Karpas-422 (cell line): ENCODE measurements at regions not wholly inside any gene's neighbourhood (a gene's known extent, or its start where the extent isn't known, plus 50 kb on each side); places are given as distances from the start of the nearest gene placed in this dataset.
"Not testable (repeated sequence)": the region's sequence is repeated elsewhere in the genome, so short reads cannot be mapped to it uniquely, and the experiment has no call there.

Source experiments
- DNase-seq: peaks from one replicate; pipeline ENCODE4 v3.0.0-alpha.2; 2015
- H2AFZ ChIP-seq: fragments of 200-600 bp; sonication (generic); 2 replicates; pipeline ENCODE4 v1.6.1; 2014; ENCODE audit warnings: antibody characterized with exemption, low read length, mixed read lengths
- H3K27ac ChIP-seq: fragments of 200-600 bp; sonication (generic); 2 replicates; pipeline ENCODE4 v1.5.1; 2014; ENCODE audit warnings: mild to moderate bottlenecking, low read length, moderate library complexity
- H3K27me3 ChIP-seq: fragments of 200-600 bp; sonication (generic); 2 replicates; pipeline ENCODE4 v1.6.1; 2014; ENCODE audit warnings: low read length, mixed read lengths
- H3K36me3 ChIP-seq: fragments of 200-600 bp; sonication (generic); 2 replicates; pipeline ENCODE4 v1.6.1; 2014; ENCODE audit warnings: low read length, mixed read lengths; ENCODE audit not compliant: insufficient read depth
- H3K4me1 ChIP-seq: fragments of 200-600 bp; sonication (generic); 2 replicates; pipeline ENCODE4 v1.6.1; 2014; ENCODE audit warnings: mild to moderate bottlenecking, low read length, mixed read lengths
- H3K4me2 ChIP-seq: fragments of 200-600 bp; sonication (generic); 2 replicates; pipeline ENCODE4 v1.6.1; 2014; ENCODE audit warnings: low read length, low read depth, mild to moderate bottlenecking; ENCODE audit not compliant: poor library complexity, severe bottlenecking
- H3K4me3 ChIP-seq: fragments of 200-600 bp; sonication (generic); 2 replicates; pipeline ENCODE4 v1.5.1; 2014; ENCODE audit warnings: mild to moderate bottlenecking, antibody characterized with exemption, low read length, mixed read lengths
- H3K79me2 ChIP-seq: fragments of 200-600 bp; sonication (generic); 2 replicates; pipeline ENCODE4 v1.6.1; 2014; ENCODE audit warnings: mild to moderate bottlenecking, low read length, mixed read lengths
- H3K9ac ChIP-seq: fragments of 200-600 bp; sonication (generic); 2 replicates; pipeline ENCODE4 v1.6.0; 2014; ENCODE audit warnings: low read length
- H3K9me2 ChIP-seq: fragments of 200-600 bp; sonication (generic), shearing (Covaris generic); replicated peaks from 2 replicates; pipeline ENCODE4 v1.6.0; 2014; ENCODE audit warnings: mild to moderate bottlenecking, low read length, moderate library complexity; ENCODE audit not compliant: insufficient read depth
- H3K9me3 ChIP-seq: fragments of 300-700, 200-600 bp; sonication (generic); 2 replicates; pipeline ENCODE4 v1.6.1; 2014; ENCODE audit warnings: low read length, mixed read lengths
- H4K20me1 ChIP-seq: fragments of 200-600 bp; sonication (generic); 2 replicates; pipeline ENCODE4 v1.6.1; 2014; ENCODE audit warnings: mild to moderate bottlenecking, antibody characterized with exemption, low read length, low read depth; ENCODE audit not compliant: insufficient read depth

- not testable (repeated sequence) for DNase-seq, H3K9me3 ChIP-seq, H3K9ac ChIP-seq, H3K4me3 ChIP-seq, H3K36me3 ChIP-seq, H3K4me1 ChIP-seq, H3K27ac ChIP-seq, H3K79me2 ChIP-seq, H4K20me1 ChIP-seq, H3K27me3 ChIP-seq, H3K4me2 ChIP-seq, H2AFZ ChIP-seq, H3K9me2 ChIP-seq
Measured at GRCh38 chr7:65505320-65505633, 131.6 kb downstream of the ZNF92 start.

DNA sequence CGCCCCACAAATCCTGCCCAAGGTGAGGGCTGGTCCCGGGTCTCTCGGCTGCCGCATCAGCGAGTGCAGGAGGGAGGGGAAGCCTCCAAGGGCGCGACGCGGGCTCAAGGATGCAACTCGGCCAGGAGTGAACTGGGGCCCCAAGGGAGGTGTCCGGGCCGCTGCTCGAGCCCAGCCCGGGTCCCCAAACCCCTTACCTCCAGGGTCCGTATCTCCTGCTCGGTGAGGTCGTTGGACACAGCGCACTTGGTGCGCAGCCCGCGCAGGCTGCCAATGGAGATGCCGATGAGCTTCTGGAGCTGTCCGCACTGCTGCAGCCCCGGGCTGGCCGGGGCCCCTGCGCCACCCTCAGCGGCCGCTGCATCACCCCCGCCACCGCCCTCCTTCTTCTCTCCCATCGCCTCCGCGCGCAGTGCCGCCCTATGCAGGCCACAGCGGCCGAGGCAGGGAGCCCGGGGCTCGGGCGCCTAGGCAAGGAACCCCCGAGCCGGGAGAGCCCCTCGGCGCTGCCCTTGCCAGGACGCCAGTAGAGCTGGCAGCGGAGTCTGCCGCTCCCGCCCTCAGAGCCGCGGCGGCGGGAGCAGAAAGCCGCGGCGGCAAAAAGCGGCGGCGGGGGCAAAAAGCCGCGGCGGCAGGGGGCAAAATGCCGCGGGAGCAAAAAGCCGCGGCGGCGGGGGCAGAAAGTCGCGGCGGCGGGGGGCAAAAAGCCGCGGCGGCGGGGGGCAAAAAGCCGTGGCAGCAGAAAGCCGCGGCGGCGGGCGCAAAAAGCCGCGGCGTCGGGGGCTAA is 135.1 kb downstream of the ZNF92 start:
- H3K4me3 ChIP-seq, H3K9me2 ChIP-seq, H3K79me2 ChIP-seq, H3K9me3 ChIP-seq, H3K9ac ChIP-seq, H3K36me3 ChIP-seq, H2AFZ ChIP-seq, DNase-seq, H4K20me1 ChIP-seq, H3K27ac ChIP-seq, H3K27me3 ChIP-seq, H3K4me2 ChIP-seq, H3K4me1 ChIP-seq: not testable (repeated sequence)

GRCh38 chr7:65509368-65510186 is 135.9 kb downstream of the ZNF92 start:
- Histone ChIP-seq H4K20me1 (no peaks in the 10 kb centered on the region), H3K9ac (no peak overlapping the region), H3K27me3 (no peaks in the 10 kb centered on the region), H3K4me2 (no peak overlapping the region), H3K27ac (no peak overlapping the region), H3K36me3 (no peaks in the 10 kb centered on the region), H3K79me2 (no peaks in the 10 kb centered on the region), H3K9me2 (no peaks in the 10 kb centered on the region), H3K4me1 (no peaks in the 10 kb centered on the region), H3K9me3 (peaks cover 4% of the 10 kb centered on the region; the same call in 1 of the 2 replicates), H2AFZ (no peak overlapping the region), H3K4me3 (no peak overlapping the region)
- no peak for DNase-seq

GRCh38 chr7:65510187-65510538 is 136.5 kb downstream of the ZNF92 start:
- not testable (repeated sequence) for H3K9me2 ChIP-seq, H3K4me3 ChIP-seq, H4K20me1 ChIP-seq, H3K27me3 ChIP-seq, H3K9me3 ChIP-seq, H3K4me1 ChIP-seq, H2AFZ ChIP-seq, H3K4me2 ChIP-seq, DNase-seq, H3K79me2 ChIP-seq, H3K9ac ChIP-seq, H3K27ac ChIP-seq, H3K36me3 ChIP-seq

- H3K27ac ChIP-seq, H3K79me2 ChIP-seq, H2AFZ ChIP-seq, H3K36me3 ChIP-seq, H3K9me2 ChIP-seq, H3K9me3 ChIP-seq, H3K9ac ChIP-seq, H4K20me1 ChIP-seq, H3K4me2 ChIP-seq, H3K27me3 ChIP-seq, DNase-seq, H3K4me1 ChIP-seq, H3K4me3 ChIP-seq: not testable (repeated sequence)
Measured at GRCh38 chr7:65519751-65520150, 146.1 kb downstream of the ZNF92 start.

DNA sequence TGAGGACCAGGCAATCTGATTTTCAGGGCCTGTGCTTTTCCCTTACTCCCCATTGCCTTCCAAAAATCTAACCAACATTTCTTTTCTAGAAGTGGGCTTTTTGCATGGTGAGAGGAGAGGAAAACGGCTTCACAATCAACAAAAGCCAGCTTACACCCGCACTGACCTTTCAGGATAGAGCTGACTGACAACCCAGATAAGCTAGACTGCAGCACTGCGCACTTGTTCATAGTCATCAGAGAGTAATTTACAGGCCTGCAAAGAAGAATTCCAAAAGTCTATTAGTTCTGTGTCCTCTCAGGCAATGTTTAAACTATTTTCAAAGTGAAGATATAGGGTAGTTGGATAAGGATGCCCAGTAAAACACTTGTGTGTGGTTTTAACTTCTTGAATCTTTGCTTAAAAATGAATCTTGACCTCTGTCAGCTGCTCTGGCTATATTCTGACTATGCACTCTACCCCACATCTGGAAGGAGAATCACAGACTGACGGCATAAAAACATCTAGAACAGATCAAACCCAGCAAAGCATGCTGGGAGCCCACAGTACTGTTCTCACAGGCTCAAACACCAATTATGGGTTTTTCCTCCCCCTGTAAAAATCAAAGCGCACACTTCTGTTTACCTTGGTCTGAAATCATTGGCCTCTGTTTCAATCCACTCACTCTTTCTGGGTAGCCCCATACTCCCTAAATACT is 172.0 kb downstream of the ZNF92 start:
- not testable (repeated sequence) for H3K4me3 ChIP-seq, H3K27ac ChIP-seq, H4K20me1 ChIP-seq, H3K9ac ChIP-seq, H3K4me2 ChIP-seq, H3K9me3 ChIP-seq, H3K27me3 ChIP-seq, H2AFZ ChIP-seq, H3K79me2 ChIP-seq, H3K9me2 ChIP-seq, H3K36me3 ChIP-seq, H3K4me1 ChIP-seq, DNase-seq

GRCh38 chr7:65549589-65550443 is 176.2 kb downstream of the ZNF92 start:
- DNase-seq, H3K27me3 ChIP-seq, H3K9me3 ChIP-seq, H3K9me2 ChIP-seq, H3K9ac ChIP-seq, H3K4me3 ChIP-seq, H3K4me1 ChIP-seq, H3K4me2 ChIP-seq, H3K79me2 ChIP-seq, H3K36me3 ChIP-seq, H3K27ac ChIP-seq, H2AFZ ChIP-seq, H4K20me1 ChIP-seq: not testable (repeated sequence)

DNA sequence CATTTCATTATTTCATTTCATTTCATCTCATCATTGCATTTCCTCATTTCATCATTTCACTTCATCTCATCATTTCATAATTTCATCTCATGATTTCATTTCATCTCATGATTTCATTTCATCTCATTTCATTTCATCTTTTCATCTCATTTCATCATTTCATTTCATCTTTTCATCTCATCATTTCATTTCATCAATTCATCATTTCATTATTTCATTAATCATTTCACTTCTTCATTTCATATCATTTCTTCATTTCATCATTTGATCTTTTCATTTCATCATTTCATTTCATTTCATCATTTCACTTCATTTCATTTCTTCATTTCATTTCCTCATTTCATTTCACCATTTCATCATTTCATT is 176.8 kb downstream of the ZNF92 start:
- not testable (repeated sequence) for H3K4me3 ChIP-seq, H3K9me3 ChIP-seq, H3K4me2 ChIP-seq, H3K4me1 ChIP-seq, H3K27ac ChIP-seq, H3K27me3 ChIP-seq, H3K36me3 ChIP-seq, H3K9me2 ChIP-seq, H3K79me2 ChIP-seq, H3K9ac ChIP-seq, H2AFZ ChIP-seq, H4K20me1 ChIP-seq, DNase-seq
